ENCODE measurements at regions not wholly inside any gene's neighbourhood (a gene's known extent, or its start where the extent isn't known, plus 50 kb on each side); places are given as distances from the start of the nearest gene placed in this dataset.

GRCh38 chr1:87599569-87599968 lies 270.9 kb downstream of the LMO4 start:
- Histone ChIP-seq H3K27ac (no peak overlapping the region), H3K9me3 (no peaks in the 10 kb centered on the region), H3K27me3 (no peaks in the 10 kb centered on the region), H3K4me1 (peaks cover 0 to 13% (median 9%) of the 10 kb centered on the region in 4 donors), H3K4me3 (no peak overlapping the region), H3K36me3 (no peaks in the 10 kb centered on the region)
- 74 to 82% methylated on average over 2 of the region's 2 CpGs for WGBS, 2 donors
- TF ChIP-seq EP300 (IDR thresholded peaks at IDR 0.05) (no peak), POLR2A (IDR thresholded peaks at IDR 0.05) (no peak), CTCF (IDR thresholded peaks at IDR 0.05) (no peak)
- DNase-seq (ENCODE audit: low spot score in 2 of 2), result no peak

GRCh38 chr1:87600055-87600850 lies 271.6 kb downstream of the LMO4 start:
- Histone ChIP-seq H3K27ac (no peak overlapping the region), H3K9me3 (no peaks in the 10 kb centered on the region), H3K4me3 (no peak overlapping the region), H3K4me1 (peaks cover 0 to 6% (median 4%) of the 10 kb centered on the region in 4 donors), H3K27me3 (no peaks in the 10 kb centered on the region), H3K36me3 (no peaks in the 10 kb centered on the region)
- WGBS, 2 donors, result 52 to 68% methylated on average over 6 of the region's 6 CpGs
- TF ChIP-seq EP300 (IDR thresholded peaks at IDR 0.05), result no peak
- TF ChIP-seq POLR2A (IDR thresholded peaks at IDR 0.05), result no peak
- no peak for TF ChIP-seq CTCF (IDR thresholded peaks at IDR 0.05)
- DNase-seq (ENCODE audit: low spot score in 2 of 2), result no peak

GRCh38 chr1:87600854-87601253 lies 272.2 kb downstream of the LMO4 start:
- H3K9me3 ChIP-seq, result peaks cover 0 to 4% (median 0%) of the 10 kb centered on the region in 4 donors
- WGBS, 2 donors, result 18 to 22% methylated on average over 1 of the region's 1 CpG
- no peak for TF ChIP-seq POLR2A (IDR thresholded peaks at IDR 0.05)
- no peak for TF ChIP-seq EP300 (IDR thresholded peaks at IDR 0.05)
- TF ChIP-seq CTCF (IDR thresholded peaks at IDR 0.05), result no peak

GRCh38 chr1:87603626-87604025 lies 274.9 kb downstream of the LMO4 start:
- no peak overlapping the region for H3K4me3 ChIP-seq
- no peak overlapping the region for H3K27ac ChIP-seq
- TF ChIP-seq CTCF (IDR thresholded peaks at IDR 0.05) (no peak), POLR2A (IDR thresholded peaks at IDR 0.05) (no peak), EP300 (IDR thresholded peaks at IDR 0.05) (no peak)
- WGBS, 2 donors, result 88 to 95% methylated on average over 1 of the region's 1 CpG
- peaks cover 0 to 4% (median 2%) of the 10 kb centered on the region in 4 donors for H3K4me1 ChIP-seq
- no peaks in the 10 kb centered on the region for H3K27me3 ChIP-seq
- DNase-seq (ENCODE audit: low spot score in 2 of 2), result no peak
- H3K9me3 ChIP-seq, result peaks cover 0 to 5% (median 0%) of the 10 kb centered on the region in 4 donors
- no peaks in the 10 kb centered on the region for H3K36me3 ChIP-seq

More at GRCh38 chr1:87600854-87601253, 272.2 kb downstream of the LMO4 start:
- Histone ChIP-seq H3K4me1 (peaks cover 0 to 4% (median 2%) of the 10 kb centered on the region in 4 donors), H3K36me3 (no peaks in the 10 kb centered on the region), H3K27ac (no peak overlapping the region), H3K4me3 (no peak overlapping the region), H3K27me3 (no peaks in the 10 kb centered on the region)
- no peak for DNase-seq (ENCODE audit: low spot score in 2 of 2)

- H3K4me3 ChIP-seq, result no peak overlapping the region
Observed at GRCh38 chr1:87612956-87613355, 284.3 kb downstream of the LMO4 start.

More at GRCh38 chr1:87612956-87613355, 284.3 kb downstream of the LMO4 start:
- H3K27me3 ChIP-seq, result no peaks in the 10 kb centered on the region
- WGBS, 2 donors, result 56 to 72% methylated on average over 3 of the region's 3 CpGs
- H3K27ac ChIP-seq, result no peak overlapping the region
- H3K36me3 ChIP-seq, result no peaks in the 10 kb centered on the region
- H3K4me1 ChIP-seq, result peaks cover 0 to 4% (median 0%) of the 10 kb centered on the region in 4 donors
- TF ChIP-seq POLR2A (IDR thresholded peaks at IDR 0.05), result no peak
- TF ChIP-seq EP300 (IDR thresholded peaks at IDR 0.05), result no peak
- TF ChIP-seq CTCF (IDR thresholded peaks at IDR 0.05), result no peak
- H3K9me3 ChIP-seq, result no peaks in the 10 kb centered on the region
- no peak for DNase-seq (ENCODE audit: low spot score in 2 of 2)
